NCI-H1417 treated with DMSO at 0.1 percent for 48 hours (cell line): ENCODE measurements at regions not wholly inside any gene's neighbourhood (a gene's known extent, or its start where the extent isn't known, plus 50 kb on each side); places are given as distances from the start of the nearest gene placed in this dataset.

Experiments used
- DNase-seq: peaks from one replicate; lab custom pipeline; 2025; lab: John Stamatoyannopoulos, UW

- DNase-seq: no peak
These were observed 439.7 kb downstream of the RND3 start for GRCh38 chr2:150047620-150048222.

- DNase-seq: no peak
These were observed 440.7 kb downstream of the RND3 start for GRCh38 chr2:150046810-150047209.

GRCh38 chr2:150046211-150046610 is 441.3 kb downstream of the RND3 start:
- no peak for DNase-seq

- no peak for DNase-seq
These were observed 441.9 kb downstream of the RND3 start for GRCh38 chr2:150045601-150046000.

- DNase-seq: peak; percentile 6
These were observed 444.3 kb downstream of the RND3 start for GRCh38 chr2:150043172-150043500.

GRCh38 chr2:150042500-150043171 is 444.8 kb downstream of the RND3 start:
- no peak for DNase-seq

- no peak for DNase-seq
These were observed 445.6 kb downstream of the RND3 start for GRCh38 chr2:150041722-150042425.

- DNase-seq: no peak
These were observed 449.0 kb upstream of the MMADHC start for GRCh38 chr2:150036622-150037021.

- no peak for DNase-seq
These were observed 447.1 kb upstream of the MMADHC start for GRCh38 chr2:150034665-150035064.

GRCh38 chr2:150030436-150031190 is 443.0 kb upstream of the MMADHC start:
- no peak for DNase-seq

- DNase-seq: no peak
These were observed 440.7 kb upstream of the MMADHC start for GRCh38 chr2:150028322-150028721.

GRCh38 chr2:150027164-150027563 is 439.6 kb upstream of the MMADHC start:
- DNase-seq: no peak

- DNase-seq: no peak
These were observed 436.1 kb upstream of the MMADHC start for GRCh38 chr2:150023663-150024062.

GRCh38 chr2:150023044-150023443 is 435.5 kb upstream of the MMADHC start:
- no peak for DNase-seq

GRCh38 chr2:150020937-150021673 is 433.5 kb upstream of the MMADHC start:
- DNase-seq: no peak

GRCh38 chr2:150020221-150020620 is 432.6 kb upstream of the MMADHC start:
- no peak for DNase-seq

- DNase-seq: no peak
These were observed 431.5 kb upstream of the MMADHC start for GRCh38 chr2:150019063-150019462.

GRCh38 chr2:150012986-150013385 is 425.4 kb upstream of the MMADHC start:
- no peak for DNase-seq

- no peak for DNase-seq
These were observed 423.7 kb upstream of the MMADHC start for GRCh38 chr2:150011161-150011730.

- no peak for DNase-seq
These were observed 421.3 kb upstream of the MMADHC start for GRCh38 chr2:150008901-150009300.

- no peak for DNase-seq
These were observed 420.3 kb upstream of the MMADHC start for GRCh38 chr2:150007815-150008430.
